H9 (cell line): ENCODE measurements at regions not wholly inside any gene's neighbourhood (a gene's known extent, or its start where the extent isn't known, plus 50 kb on each side); places are given as distances from the start of the nearest gene placed in this dataset.

Experiments used
- DNase-seq: peaks from one replicate; pipeline ENCODE4 v3.0.0-alpha.2; 2017
- H2AFZ ChIP-seq: one replicate; pipeline ENCODE4 v1.6.1; 2013; ENCODE audit warnings: mild to moderate bottlenecking, low read length, control low read depth, moderate library complexity
- H2AK5ac ChIP-seq: 2 replicates; pipeline ENCODE4 v1.6.1; 2013; ENCODE audit warnings: low read length, control low read depth, mixed read lengths; ENCODE audit not compliant: insufficient read length
- H2BK120ac ChIP-seq: one replicate; pipeline ENCODE4 v1.6.1; 2013; ENCODE audit warnings: low read depth, mild to moderate bottlenecking, low read length, control low read depth, inconsistent platforms; ENCODE audit not compliant: poor library complexity, severe bottlenecking
- H2BK12ac ChIP-seq: 2 replicates; pipeline ENCODE4 v1.6.1; 2013; ENCODE audit warnings: low read length, control low read depth, mixed read lengths, low read depth; ENCODE audit not compliant: insufficient read length
- H2BK15ac ChIP-seq: 2 replicates; pipeline ENCODE4 v1.6.1; 2013; ENCODE audit warnings: low read depth, low read length, control low read depth
- H2BK20ac ChIP-seq: one replicate; pipeline ENCODE4 v1.6.1; 2013; ENCODE audit warnings: low read depth, mild to moderate bottlenecking, low read length, control low read depth, inconsistent platforms; ENCODE audit not compliant: poor library complexity, severe bottlenecking
- H2BK5ac ChIP-seq: 2 replicates; pipeline ENCODE4 v1.6.1; 2013; ENCODE audit warnings: low read length, control low read depth, mixed read lengths; ENCODE audit not compliant: insufficient read length
- H3K14ac ChIP-seq: 2 replicates; pipeline ENCODE4 v1.6.1; 2013; ENCODE audit warnings: low read length, control low read depth; ENCODE audit not compliant: insufficient read depth
- H3K18ac ChIP-seq: 2 replicates; pipeline ENCODE4 v1.6.1; 2013; ENCODE audit warnings: low read depth, mild to moderate bottlenecking, mixed read lengths, low read length, control low read depth; ENCODE audit not compliant: insufficient read length
- H3K23ac ChIP-seq: 2 replicates; pipeline ENCODE4 v1.6.1; 2013; ENCODE audit warnings: low read length, control low read depth, mixed read lengths, low read depth; ENCODE audit not compliant: insufficient read length
- H3K23me2 ChIP-seq: 2 replicates; pipeline ENCODE4 v1.6.1; 2013; ENCODE audit warnings: low read depth, mild to moderate bottlenecking, mixed read lengths, low read length, control low read depth; ENCODE audit not compliant: insufficient read length, poor library complexity, severe bottlenecking
- H3K27ac ChIP-seq: 2 replicates; pipeline ENCODE4 v1.5.1; 2013; ENCODE audit warnings: low read length, control low read depth, mixed read lengths, low read depth; ENCODE audit not compliant: insufficient read length
- H3K27me3 ChIP-seq: 2 replicates; pipeline ENCODE4 v1.6.1; 2013; ENCODE audit warnings: low read length, control low read depth, inconsistent platforms; ENCODE audit not compliant: insufficient read depth
- H3K4ac ChIP-seq: 2 replicates; pipeline ENCODE4 v1.6.1; 2013; ENCODE audit warnings: low read depth, mild to moderate bottlenecking, control low read depth, inconsistent platforms, low read length, moderate library complexity
- H3K4me1 ChIP-seq: 2 replicates; pipeline ENCODE4 v1.6.1; 2013; ENCODE audit warnings: low read length, control low read depth, inconsistent platforms; ENCODE audit not compliant: insufficient read depth
- H3K4me2 ChIP-seq: 2 replicates; pipeline ENCODE4 v1.6.1; 2013; ENCODE audit warnings: low read length, control low read depth, mixed read lengths; ENCODE audit not compliant: insufficient read length, insufficient read depth
- H3K56ac ChIP-seq: 2 replicates; pipeline ENCODE4 v1.6.1; 2013; ENCODE audit warnings: low read depth, mild to moderate bottlenecking, mixed read lengths, low read length, control low read depth; ENCODE audit not compliant: insufficient read length
- H3K79me1 ChIP-seq: 2 replicates; pipeline ENCODE4 v1.6.1; 2013; ENCODE audit warnings: low read depth, mild to moderate bottlenecking, moderate library complexity, low read length, control low read depth, inconsistent platforms; ENCODE audit not compliant: insufficient read depth, poor library complexity, severe bottlenecking
- H3K79me2 ChIP-seq: 2 replicates; pipeline ENCODE4 v1.6.1; 2013; ENCODE audit warnings: low read length, control low read depth, inconsistent platforms; ENCODE audit not compliant: insufficient read depth
- H3K9ac ChIP-seq: 2 replicates; pipeline ENCODE4 v1.6.1; 2013; ENCODE audit warnings: low read length, control low read depth, mixed read lengths; ENCODE audit not compliant: insufficient read length; ENCODE audit errors: extremely low read depth
- H3K9me3 ChIP-seq: one replicate; pipeline ENCODE4 v1.6.1; 2013; ENCODE audit warnings: low read depth, low read length, inconsistent platforms; ENCODE audit not compliant: control insufficient read depth
- H3T11ph ChIP-seq: one replicate; pipeline ENCODE4 v1.6.1; 2013; ENCODE audit warnings: mild to moderate bottlenecking, low read length, control low read depth, inconsistent platforms
- H4K20me1 ChIP-seq: one replicate; pipeline ENCODE4 v1.6.1; 2013; ENCODE audit not compliant: control insufficient read depth, insufficient read length, insufficient read depth
- H4K5ac ChIP-seq: 2 replicates; pipeline ENCODE4 v1.6.1; 2013; ENCODE audit warnings: low read depth, mild to moderate bottlenecking, mixed read lengths, low read length, control low read depth; ENCODE audit not compliant: insufficient read length
- H4K8ac ChIP-seq: replicated peaks from 2 replicates; pipeline ENCODE4 v1.6.1; 2013; ENCODE audit warnings: low read length, control low read depth, mixed read lengths, low read depth; ENCODE audit not compliant: insufficient read length
- H4K91ac ChIP-seq: 2 replicates; pipeline ENCODE4 v1.6.1; 2013; ENCODE audit warnings: low read depth, mild to moderate bottlenecking, moderate library complexity, mixed read lengths, low read length, control low read depth; ENCODE audit not compliant: insufficient read length
- H3K27ac Mint-ChIP-seq, 3 experiments: 2 replicates in 2 of 3; 3 replicates in 1 of 3; pipeline ENCODE4 v1.8.0; 2020 to 2021; ENCODE audit warnings: mixed read lengths in 3 of 3, mild to moderate bottlenecking in 1 of 3, moderate library complexity in 1 of 3
- H3K27me3 Mint-ChIP-seq: 2 replicates; pipeline ENCODE4 v1.8.0; 2021; ENCODE audit warnings: low read depth, mild to moderate bottlenecking, moderate library complexity, mixed read lengths
- H3K36me3 Mint-ChIP-seq, 3 experiments: 2 replicates in 2 of 3; 3 replicates in 1 of 3; pipeline ENCODE4 v1.8.0; 2020 to 2021; ENCODE audit warnings: low read depth in 3 of 3, mixed read lengths in 3 of 3; ENCODE audit not compliant: insufficient read depth in 1 of 3
- H3K4me1 Mint-ChIP-seq, 2 experiments: 2 replicates each; pipeline ENCODE4 v1.8.0; 2020; ENCODE audit warnings: mixed read lengths in 2 of 2
- H3K4me3 Mint-ChIP-seq, 2 experiments: 2 replicates in 1 of 2; 3 replicates in 1 of 2; pipeline ENCODE4 v1.8.0; 2020 to 2021; ENCODE audit warnings: mild to moderate bottlenecking in 2 of 2, mixed read lengths in 2 of 2, moderate library complexity in 1 of 2
- H3K9me3 Mint-ChIP-seq, 2 experiments: 2 replicates in 1 of 2; 3 replicates in 1 of 2; pipeline ENCODE4 v1.8.0; 2020; ENCODE audit warnings: mild to moderate bottlenecking in 2 of 2, mixed read lengths in 2 of 2, moderate library complexity in 1 of 2
- CTCF ChIP-seq: fragments of 200-600 bp; sonication (generic); conservative IDR thresholded peaks from 3 replicates; pipeline ENCODE4 v1.8.0; 2021; ENCODE audit warnings: antibody characterized with exemption, mild to moderate bottlenecking
- WGBS: extraction: QIAGEN DNeasy Blood & Tissue Kit; methylation state at CpG from one replicate; pipeline ENCODE4 v1.1.7; 2013; ENCODE audit warnings: missing lambda C conversion rate, low lambda C conversion rate, mixed read lengths; ENCODE audit not compliant: insufficient read length; ENCODE audit errors: extremely low coverage; 5-methylcytosine and 5-hydroxymethylcytosine counted together

DNA sequence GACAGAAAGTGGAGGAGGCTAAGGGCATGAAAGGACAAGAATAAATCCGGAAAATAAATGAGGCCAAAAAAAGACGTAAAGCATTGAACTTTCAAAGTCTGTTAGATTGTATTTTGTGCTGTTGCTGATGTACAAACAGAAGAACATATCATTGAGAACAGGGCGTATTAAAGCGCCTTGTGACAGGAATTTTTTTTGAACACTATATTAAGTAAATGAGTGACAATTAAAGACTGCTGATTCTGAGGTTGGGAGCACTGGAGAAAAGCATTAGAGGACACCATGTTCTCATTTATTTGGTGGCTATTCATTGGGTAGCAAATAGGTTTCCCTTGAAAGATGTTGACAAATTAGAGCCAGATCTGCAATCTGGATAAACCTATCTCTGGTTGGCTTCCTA lies 137.3 kb upstream of the SGCD start:
- DNase-seq: no peak
- Histone ChIP-seq H3K79me2 (no peaks in the 10 kb centered on the region), H2BK5ac (no peak overlapping the region), H3K27me3 (no peaks in the 10 kb centered on the region), H4K20me1 (no peaks in the 10 kb centered on the region), H3K18ac (no peak overlapping the region), H3K14ac (no peak overlapping the region), H2BK12ac (no peak overlapping the region), H2BK15ac (no peak overlapping the region), H3T11ph (no peak overlapping the region), H3K9me3 (no peaks in the 10 kb centered on the region), H4K91ac (no peak overlapping the region), H3K23ac (no peak overlapping the region), H3K4ac (no peak overlapping the region), H2AK5ac (no peak overlapping the region), H3K79me1 (no peaks in the 10 kb centered on the region), H4K5ac (no peak overlapping the region), H2BK20ac (no peak overlapping the region), H3K27ac (no peak overlapping the region), H3K9ac (no peak overlapping the region), H4K8ac (no peak overlapping the region), H3K23me2 (no peaks in the 10 kb centered on the region), H2AFZ (no peak overlapping the region), H2BK120ac (no peak overlapping the region), H3K56ac (no peak overlapping the region), H3K4me1 (no peaks in the 10 kb centered on the region), H3K4me2 (no peak overlapping the region)
- Mint-ChIP-seq H3K9me3 (no peaks in the 10 kb centered on the region), H3K4me3 (no peak overlapping the region), H3K27ac (no peak overlapping the region), H3K27me3 (no peaks in the 10 kb centered on the region), H3K36me3 (no peaks in the 10 kb centered on the region), H3K4me1 (peaks cover 2% of the 10 kb centered on the region in 2 experiments; a peak in 3 of 4 replicates)
- no peak for TF ChIP-seq CTCF
- no CpG with 5 or more reads among the region's 4 CpGs for WGBS
